Endothelial cell (in vitro differentiated cells): ENCODE measurements at regions not wholly inside any gene's neighbourhood (a gene's known extent, or its start where the extent isn't known, plus 50 kb on each side); places are given as distances from the start of the nearest gene placed in this dataset.

Experiments
- DNase-seq: peaks from one replicate; pipeline ENCODE4 v3.0.0; 2021; ENCODE audit warnings: low spot score
- H3K27ac Mint-ChIP-seq: one replicate; pipeline ENCODE4 v1.8.0; 2021; ENCODE audit warnings: mixed read lengths, inconsistent platforms; ENCODE audit not compliant: unreplicated experiment
- H3K27me3 Mint-ChIP-seq: one replicate; pipeline ENCODE4 v1.8.0; 2021; ENCODE audit warnings: mild to moderate bottlenecking, moderate library complexity, mixed read lengths, inconsistent platforms; ENCODE audit not compliant: unreplicated experiment
- H3K36me3 Mint-ChIP-seq: one replicate; pipeline ENCODE4 v1.8.0; 2021; ENCODE audit warnings: mild to moderate bottlenecking, low read depth, mixed read lengths, inconsistent platforms; ENCODE audit not compliant: unreplicated experiment
- H3K4me1 Mint-ChIP-seq: one replicate; pipeline ENCODE4 v1.8.0; 2021; ENCODE audit warnings: mild to moderate bottlenecking, mixed read lengths, inconsistent platforms; ENCODE audit not compliant: unreplicated experiment
- H3K4me3 Mint-ChIP-seq: one replicate; pipeline ENCODE4 v1.8.0; 2021; ENCODE audit warnings: mild to moderate bottlenecking, mixed read lengths, inconsistent platforms; ENCODE audit not compliant: unreplicated experiment
- H3K9me3 Mint-ChIP-seq: one replicate; pipeline ENCODE4 v1.8.0; 2021; ENCODE audit warnings: mixed read lengths, inconsistent platforms; ENCODE audit not compliant: unreplicated experiment
- TF ChIP-seq, protein P1 (sequence below): fragments of 200-600 bp; sonication (generic); IDR thresholded peaks from one replicate; pipeline ENCODE4 v1.5.0; 2021; ENCODE audit warnings: antibody characterized with exemption; ENCODE audit not compliant: unreplicated experiment

GRCh38 chr16:6207580-6207979, 1110.0 kb upstream of the EEF2KMT start:
- no peaks in the 10 kb centered on the region for H3K27me3 Mint-ChIP-seq

DNA sequence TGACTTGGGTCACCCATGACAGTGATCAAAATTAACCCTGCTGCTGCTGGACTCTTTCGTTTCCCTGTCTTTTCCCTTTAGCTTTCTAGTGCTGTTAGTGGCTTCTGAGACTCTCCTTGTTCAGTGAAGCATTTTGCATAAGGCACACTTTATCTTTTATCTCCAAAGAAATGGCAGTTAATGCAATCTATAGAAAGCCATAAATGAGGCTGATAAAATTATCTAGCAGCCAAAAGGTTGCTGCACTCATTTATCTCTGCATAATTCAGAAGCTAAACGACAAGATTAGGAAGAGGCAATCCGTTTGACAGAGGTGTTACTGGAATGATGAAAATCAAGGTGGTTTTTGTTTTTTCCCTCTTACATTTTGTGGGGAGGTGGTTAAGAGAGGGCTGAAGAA, 1109.5 kb upstream of the EEF2KMT start:
- H3K36me3 Mint-ChIP-seq: no peaks in the 10 kb centered on the region
- H3K27ac Mint-ChIP-seq: no peak overlapping the region

More at GRCh38 chr16:6207580-6207979, 1110.0 kb upstream of the EEF2KMT start:
- Mint-ChIP-seq H3K4me3 (no peak overlapping the region), H3K36me3 (no peaks in the 10 kb centered on the region), H3K9me3 (no peaks in the 10 kb centered on the region), H3K4me1 (peaks cover 3% of the 10 kb centered on the region), H3K27ac (no peak overlapping the region)
- TF ChIP-seq, protein P1, sequence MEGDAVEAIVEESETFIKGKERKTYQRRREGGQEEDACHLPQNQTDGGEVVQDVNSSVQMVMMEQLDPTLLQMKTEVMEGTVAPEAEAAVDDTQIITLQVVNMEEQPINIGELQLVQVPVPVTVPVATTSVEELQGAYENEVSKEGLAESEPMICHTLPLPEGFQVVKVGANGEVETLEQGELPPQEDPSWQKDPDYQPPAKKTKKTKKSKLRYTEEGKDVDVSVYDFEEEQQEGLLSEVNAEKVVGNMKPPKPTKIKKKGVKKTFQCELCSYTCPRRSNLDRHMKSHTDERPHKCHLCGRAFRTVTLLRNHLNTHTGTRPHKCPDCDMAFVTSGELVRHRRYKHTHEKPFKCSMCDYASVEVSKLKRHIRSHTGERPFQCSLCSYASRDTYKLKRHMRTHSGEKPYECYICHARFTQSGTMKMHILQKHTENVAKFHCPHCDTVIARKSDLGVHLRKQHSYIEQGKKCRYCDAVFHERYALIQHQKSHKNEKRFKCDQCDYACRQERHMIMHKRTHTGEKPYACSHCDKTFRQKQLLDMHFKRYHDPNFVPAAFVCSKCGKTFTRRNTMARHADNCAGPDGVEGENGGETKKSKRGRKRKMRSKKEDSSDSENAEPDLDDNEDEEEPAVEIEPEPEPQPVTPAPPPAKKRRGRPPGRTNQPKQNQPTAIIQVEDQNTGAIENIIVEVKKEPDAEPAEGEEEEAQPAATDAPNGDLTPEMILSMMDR: no peak
- DNase-seq: no peak

GRCh38 chr16:6206080-6206479, 1108.5 kb upstream of the EEF2KMT start:
- TF ChIP-seq, protein P1: no peak
- peak; percentile 9 for DNase-seq

More for the DNA sequence above, 1109.5 kb upstream of the EEF2KMT start:
- TF ChIP-seq, protein P1: no peak
- Mint-ChIP-seq H3K4me1 (peaks cover 3% of the 10 kb centered on the region), H3K9me3 (no peaks in the 10 kb centered on the region), H3K4me3 (no peak overlapping the region), H3K27me3 (no peaks in the 10 kb centered on the region)
- DNase-seq: no peak

DNA sequence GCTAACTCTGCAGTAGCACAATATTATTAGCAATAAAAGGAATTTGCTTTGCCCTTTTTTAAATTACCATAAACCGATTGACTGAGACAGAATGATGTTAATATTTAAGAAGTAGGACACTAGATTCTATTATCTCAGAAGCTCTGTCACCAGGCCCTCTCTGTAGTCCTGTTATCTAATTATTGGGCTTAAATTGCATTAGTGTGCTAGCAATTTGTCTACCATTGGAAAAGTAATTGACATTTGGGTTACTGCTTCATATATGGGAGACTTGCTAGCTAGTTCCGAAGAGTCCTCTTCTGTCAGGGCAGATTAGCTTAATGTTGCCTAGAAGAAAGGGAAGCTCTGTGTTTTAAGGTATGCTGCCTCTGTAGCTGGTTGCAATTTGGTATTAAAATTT, 1107.3 kb upstream of the EEF2KMT start:
- no peaks in the 10 kb centered on the region for H3K27me3 Mint-ChIP-seq
- no peak overlapping the region for H3K4me3 Mint-ChIP-seq
- H3K9me3 Mint-ChIP-seq: no peaks in the 10 kb centered on the region
- no peak overlapping the region for H3K27ac Mint-ChIP-seq
- no peak for DNase-seq
- H3K4me1 Mint-ChIP-seq: no peaks in the 10 kb centered on the region
- TF ChIP-seq, protein P1: no peak
- no peaks in the 10 kb centered on the region for H3K36me3 Mint-ChIP-seq

More at GRCh38 chr16:6206080-6206479, 1108.5 kb upstream of the EEF2KMT start:
- H3K9me3 Mint-ChIP-seq: no peaks in the 10 kb centered on the region
- peaks cover 3% of the 10 kb centered on the region for H3K4me1 Mint-ChIP-seq
- H3K4me3 Mint-ChIP-seq: no peak overlapping the region
- no peaks in the 10 kb centered on the region for H3K27me3 Mint-ChIP-seq
- H3K36me3 Mint-ChIP-seq: no peaks in the 10 kb centered on the region
- H3K27ac Mint-ChIP-seq: no peak overlapping the region

- Mint-ChIP-seq H3K9me3 (no peaks in the 10 kb centered on the region), H3K4me1 (no peaks in the 10 kb centered on the region), H3K27me3 (no peaks in the 10 kb centered on the region), H3K27ac (no peak overlapping the region), H3K4me3 (no peak overlapping the region), H3K36me3 (no peaks in the 10 kb centered on the region)
- TF ChIP-seq, protein P1: no peak
- no peak for DNase-seq
These were observed 1103.3 kb upstream of the EEF2KMT start for GRCh38 chr16:6200861-6201260.
